NT2/D1 (cell line): ENCODE measurements at regions not wholly inside any gene's neighbourhood (a gene's known extent, or its start where the extent isn't known, plus 50 kb on each side); places are given as distances from the start of the nearest gene placed in this dataset.
"Not testable (repeated sequence)": the region's sequence is repeated elsewhere in the genome, so short reads cannot be mapped to it uniquely, and the experiment has no call there.

Experiments used
- DNase-seq: peaks from one replicate; pipeline ENCODE4 v3.0.0-alpha.2; 2011; ENCODE audit warnings: low read depth, low spot score
- H3K27me3 ChIP-seq: 2 replicates; pipeline ENCODE4 v1.6.0; 2011; ENCODE audit warnings: mild to moderate bottlenecking; ENCODE audit not compliant: insufficient read length, insufficient read depth
- H3K36me3 ChIP-seq: 2 replicates; pipeline ENCODE4 v1.6.1; 2011; ENCODE audit warnings: mild to moderate bottlenecking, low read length, mixed read lengths; ENCODE audit not compliant: insufficient read depth, insufficient read length
- H3K4me1 ChIP-seq: 2 replicates; pipeline ENCODE4 v1.5.1; 2011; ENCODE audit not compliant: insufficient read depth, insufficient read length
- H3K4me3 ChIP-seq: 2 replicates; pipeline ENCODE4 v1.5.1; 2011; ENCODE audit warnings: low read depth; ENCODE audit not compliant: insufficient read length
- H3K9ac ChIP-seq: 2 replicates; pipeline ENCODE4 v1.6.0; 2011; ENCODE audit warnings: low read depth; ENCODE audit not compliant: insufficient read length
- H3K9me3 ChIP-seq: 2 replicates; pipeline ENCODE4 v1.5.1; 2011; ENCODE audit warnings: mild to moderate bottlenecking, low read length; ENCODE audit not compliant: insufficient read depth
- SUZ12 ChIP-seq: IDR thresholded peaks from 2 replicates; pipeline ENCODE4 v1.6.1; 2011; ENCODE audit not compliant: insufficient read length, insufficient read depth; ENCODE audit errors: extremely low read depth
- YY1 ChIP-seq: IDR thresholded peaks from 2 replicates; pipeline ENCODE4 v1.6.1; 2011; ENCODE audit not compliant: insufficient read length, insufficient read depth
- ZNF274 ChIP-seq: IDR thresholded peaks from 2 replicates; pipeline ENCODE4 v1.6.1; 2011; ENCODE audit warnings: mild to moderate bottlenecking, low read depth, low read length

- DNase-seq, result no peak
- Histone ChIP-seq H3K9ac (no peak overlapping the region), H3K4me3 (no peak overlapping the region), H3K4me1 (no peaks in the 10 kb centered on the region), H3K9me3 (no peaks in the 10 kb centered on the region; the same call in 1 of the 2 replicates), H3K27me3 (no peaks in the 10 kb centered on the region), H3K36me3 (no peaks in the 10 kb centered on the region)
- no peak for TF ChIP-seq YY1
- TF ChIP-seq ZNF274, result no peak
- no peak for TF ChIP-seq SUZ12
These were observed 387.5 kb upstream of the GOT2 start for GRCh38 chr16:59121411-59122261.

- Histone ChIP-seq H3K27me3 (no peaks in the 10 kb centered on the region), H3K4me1 (no peaks in the 10 kb centered on the region), H3K9ac (no peak overlapping the region), H3K4me3 (no peak overlapping the region), H3K36me3 (no peaks in the 10 kb centered on the region), H3K9me3 (no peaks in the 10 kb centered on the region; the same call in 1 of the 2 replicates)
- no peak for DNase-seq
- TF ChIP-seq ZNF274 (no peak), YY1 (no peak), SUZ12 (no peak)
These were observed 382.6 kb upstream of the GOT2 start for GRCh38 chr16:59116744-59117143.

GRCh38 chr16:59114790-59115189, 380.7 kb upstream of the GOT2 start:
- H3K4me3 ChIP-seq, result no peak overlapping the region
- H3K9me3 ChIP-seq, result no peaks in the 10 kb centered on the region; the same call in 1 of the 2 replicates
- no peaks in the 10 kb centered on the region for H3K27me3 ChIP-seq
- no peak for TF ChIP-seq YY1
- no peak for TF ChIP-seq ZNF274
- no peak for TF ChIP-seq SUZ12
- no peak overlapping the region for H3K9ac ChIP-seq
- H3K36me3 ChIP-seq, result no peaks in the 10 kb centered on the region
- DNase-seq, result no peak
- H3K4me1 ChIP-seq, result no peaks in the 10 kb centered on the region

- DNase-seq, result no peak
- no peaks in the 10 kb centered on the region for H3K36me3 ChIP-seq
- H3K27me3 ChIP-seq, result no peaks in the 10 kb centered on the region
- H3K4me3 ChIP-seq, result no peak overlapping the region
- H3K9me3 ChIP-seq, result no peaks in the 10 kb centered on the region
- no peaks in the 10 kb centered on the region for H3K4me1 ChIP-seq
- TF ChIP-seq ZNF274, result no peak
- no peak for TF ChIP-seq YY1
- no peak for TF ChIP-seq SUZ12
- H3K9ac ChIP-seq, result no peak overlapping the region
These were observed 379.0 kb upstream of the GOT2 start for GRCh38 chr16:59113004-59113670.

GRCh38 chr16:59111280-59111679, 377.2 kb upstream of the GOT2 start:
- no peaks in the 10 kb centered on the region for H3K9me3 ChIP-seq
- no peak for TF ChIP-seq ZNF274
- TF ChIP-seq YY1, result no peak
- TF ChIP-seq SUZ12, result no peak
- no peaks in the 10 kb centered on the region for H3K27me3 ChIP-seq
- H3K9ac ChIP-seq, result no peak overlapping the region
- H3K4me3 ChIP-seq, result no peak overlapping the region
- no peak for DNase-seq
- no peaks in the 10 kb centered on the region for H3K36me3 ChIP-seq
- H3K4me1 ChIP-seq, result no peaks in the 10 kb centered on the region

- H3K4me1 ChIP-seq, result no peaks in the 10 kb centered on the region
- H3K27me3 ChIP-seq, result no peaks in the 10 kb centered on the region
- TF ChIP-seq SUZ12 (no peak), YY1 (no peak), ZNF274 (no peak)
- no peak overlapping the region for H3K9ac ChIP-seq
- DNase-seq, result no peak
- H3K36me3 ChIP-seq, result no peaks in the 10 kb centered on the region
- H3K9me3 ChIP-seq, result no peaks in the 10 kb centered on the region
- no peak overlapping the region for H3K4me3 ChIP-seq
These were observed 374.3 kb upstream of the GOT2 start for GRCh38 chr16:59108374-59108773.

- not testable (repeated sequence) for H3K9ac ChIP-seq, H3K4me3 ChIP-seq, DNase-seq, H3K9me3 ChIP-seq, H3K4me1 ChIP-seq, H3K27me3 ChIP-seq, H3K36me3 ChIP-seq
These were observed 362.6 kb upstream of the GOT2 start for GRCh38 chr16:59096682-59097081.
